ENCODE measurements at regions not wholly inside any gene's neighbourhood (a gene's known extent, or its start where the extent isn't known, plus 50 kb on each side); places are given as distances from the start of the nearest gene placed in this dataset.

DNA sequence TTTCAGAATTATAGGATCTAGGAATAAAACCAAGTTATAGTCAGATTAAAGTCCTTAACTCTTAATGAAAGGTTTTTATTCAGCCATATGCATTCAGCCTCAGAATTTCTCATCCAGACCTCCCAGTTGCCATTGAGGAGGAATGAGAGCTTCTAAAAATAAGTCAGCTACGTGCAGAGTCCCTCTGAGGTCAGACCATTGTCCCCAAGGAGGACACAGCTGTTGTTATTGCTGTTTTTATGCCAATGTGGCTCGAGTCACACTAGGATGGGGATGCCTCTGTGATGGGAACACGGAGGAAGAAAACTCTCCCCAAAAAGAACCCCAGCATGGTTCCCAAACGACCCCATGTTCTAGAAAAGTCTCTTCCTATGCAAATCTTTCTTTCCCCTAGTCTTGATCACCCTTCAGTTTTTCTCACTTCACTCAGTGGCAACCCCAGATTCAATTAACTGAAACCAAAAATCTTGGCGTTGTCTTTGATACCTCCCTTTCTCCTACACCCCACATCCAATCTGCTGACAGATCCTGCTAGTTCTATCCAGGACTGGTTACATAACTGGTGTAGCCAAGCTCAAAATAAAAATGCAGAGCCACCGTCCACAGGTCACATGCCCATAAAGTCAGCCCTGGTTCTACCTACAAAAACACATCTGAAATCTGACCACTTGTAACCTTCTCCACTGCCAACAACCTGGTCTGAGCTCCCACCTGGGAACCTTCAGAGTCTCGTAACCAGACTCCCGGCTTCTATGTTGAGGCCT, 138.2 kb upstream of the ERCC4 start:
- no peak overlapping the region for H3K4me3 ChIP-seq (ENCODE audit: low read depth, low read length)
- DNase-seq (ENCODE audit: low read depth) = no peak
- TF ChIP-seq CTCF (conservative IDR thresholded peaks at IDR 0.05; ENCODE audit: low read depth, low read length) = no peak

DNA sequence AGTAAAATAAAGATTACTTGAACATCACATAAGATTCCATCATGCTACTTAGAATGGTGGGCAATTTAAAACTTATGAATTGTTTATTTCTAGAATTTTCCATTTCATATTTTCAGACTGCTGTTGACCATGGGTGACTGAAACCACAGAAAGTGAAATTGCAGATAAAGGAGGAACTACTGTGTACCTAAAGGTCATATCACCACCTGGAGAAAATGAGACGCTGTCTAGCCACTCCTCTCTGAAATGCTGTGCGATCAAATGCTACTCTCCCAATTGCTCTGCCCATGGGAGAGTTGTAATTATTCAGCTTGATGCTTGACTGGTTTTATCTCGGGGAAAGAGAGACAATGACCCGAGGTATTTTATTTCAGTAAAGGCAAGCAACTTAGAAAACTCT, 128.9 kb upstream of the ERCC4 start:
- TF ChIP-seq CTCF (conservative IDR thresholded peaks at IDR 0.05; ENCODE audit: low read depth, low read length) = no peak
- no peak for DNase-seq (ENCODE audit: low read depth)
- no peak overlapping the region for H3K4me3 ChIP-seq (ENCODE audit: low read depth, low read length)

DNA sequence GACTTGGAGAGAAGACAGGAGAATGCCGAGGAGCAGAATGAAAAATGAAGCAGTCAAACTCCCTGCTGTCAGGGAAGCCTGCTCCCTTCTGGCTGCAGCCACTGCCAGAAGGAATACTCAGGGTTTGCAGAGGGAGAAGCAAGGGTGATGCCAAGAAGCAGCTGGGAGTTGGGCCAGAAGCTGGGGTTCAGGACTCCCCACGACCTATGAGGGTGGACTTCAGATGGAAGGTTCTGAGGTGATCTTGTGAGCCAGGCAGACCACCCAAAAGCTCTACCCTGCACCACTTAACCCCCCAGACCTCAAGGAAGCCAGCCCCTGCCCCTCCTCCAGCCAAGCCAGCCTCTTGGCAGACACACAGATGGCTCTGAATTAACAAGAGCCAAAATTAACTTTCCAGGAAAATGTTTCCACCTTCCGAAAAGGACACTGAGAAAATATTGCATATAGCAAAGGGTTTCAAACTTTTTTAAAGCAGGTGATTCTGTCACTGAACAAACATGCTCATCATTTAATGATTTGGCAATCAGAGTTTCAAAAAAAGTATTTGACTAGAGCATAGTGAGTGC, 126.0 kb upstream of the ERCC4 start:
- no peak for TF ChIP-seq CTCF (conservative IDR thresholded peaks at IDR 0.05; ENCODE audit: low read depth, low read length)
- DNase-seq (ENCODE audit: low read depth) = no peak
- no peak overlapping the region for H3K4me3 ChIP-seq (ENCODE audit: low read depth, low read length)

GRCh38 chr16:13795131-13795530, 124.8 kb upstream of the ERCC4 start:
- DNase-seq (ENCODE audit: low read depth) = no peak
- H3K4me3 ChIP-seq (ENCODE audit: low read depth, low read length) = no peak overlapping the region
- TF ChIP-seq CTCF (conservative IDR thresholded peaks at IDR 0.05; ENCODE audit: low read depth, low read length) = no peak

- H3K4me3 ChIP-seq (ENCODE audit: low read depth, low read length) = no peak overlapping the region
- DNase-seq (ENCODE audit: low read depth) = no peak
- TF ChIP-seq CTCF (conservative IDR thresholded peaks at IDR 0.05; ENCODE audit: low read depth, low read length) = no peak
These were observed 122.2 kb upstream of the ERCC4 start for GRCh38 chr16:13797718-13798117.

GRCh38 chr16:13798211-13798610, 121.7 kb upstream of the ERCC4 start:
- no peak for TF ChIP-seq CTCF (conservative IDR thresholded peaks at IDR 0.05; ENCODE audit: low read depth, low read length)
- no peak overlapping the region for H3K4me3 ChIP-seq (ENCODE audit: low read depth, low read length)
- no peak for DNase-seq (ENCODE audit: low read depth)

GRCh38 chr16:13803974-13804373, 116.0 kb upstream of the ERCC4 start:
- H3K4me3 ChIP-seq (ENCODE audit: low read depth, low read length) = no peak overlapping the region
- no peak for TF ChIP-seq CTCF (conservative IDR thresholded peaks at IDR 0.05; ENCODE audit: low read depth, low read length)
- DNase-seq (ENCODE audit: low read depth) = no peak

Measured in choroid plexus epithelial cell (primary cell).